ENCODE measurements at regions not wholly inside any gene's neighbourhood (a gene's known extent, or its start where the extent isn't known, plus 50 kb on each side); places are given as distances from the start of the nearest gene placed in this dataset.

- dilution Hi-C loops (cut with MboI; ENCODE audit: extremely low pct_ligation_motif_present, low sequenced_read_pairs), result no loop called here
- POLR2A ChIA-PET, result no interaction called here
Measured at GRCh38 chr11:28526406-28526751, 418.2 kb downstream of the METTL15 start.

More at GRCh38 chr11:28526406-28526751, 418.2 kb downstream of the METTL15 start:
- Histone ChIP-seq H3K27me3 (ENCODE audit: control insufficient read depth in 2 of 2, insufficient read depth in 2 of 2, low read length in 2 of 2) (no peaks in the 10 kb centered on the region), H3K4me2 (ENCODE audit: insufficient read depth, low read length) (no peak overlapping the region), H2AFZ (ENCODE audit: low read depth, low read length) (no peak overlapping the region), H3K9me1 (replicated peaks; ENCODE audit: control insufficient read depth, extremely low read depth, insufficient read depth, low read length) (no peaks in the 10 kb centered on the region), H3K9me3 (replicated peaks; ENCODE audit: control insufficient read depth, insufficient read depth, low read length) (peaks cover 2% of the 10 kb centered on the region), H3K4me1 (ENCODE audit: control insufficient read depth, extremely low read depth, insufficient read depth, low read length) (no peaks in the 10 kb centered on the region), H3K4me3 (replicated peaks in 1 of 3; ENCODE audit: insufficient read depth in 1 of 3, low read depth in 1 of 3, low read length in 3 of 3) (no peak overlapping the region), H3K27ac (ENCODE audit: insufficient read depth, low read depth, low read length) (no peak overlapping the region), H3K79me2 (ENCODE audit: control insufficient read depth, insufficient read depth, low read length) (no peaks in the 10 kb centered on the region), H3K36me3 (ENCODE audit: control insufficient read depth in 2 of 2, extremely low read depth in 1 of 2, insufficient read depth in 2 of 2, low read length in 2 of 2) (no peaks in the 10 kb centered on the region), H4K20me1 (replicated peaks; ENCODE audit: control insufficient read depth, extremely low read depth, insufficient read depth, low read length) (no peaks in the 10 kb centered on the region), H3K9ac (replicated peaks; ENCODE audit: extremely low read depth, insufficient read depth, low read length) (no peak overlapping the region)
- no peak for DNase-seq (ENCODE audit: low read depth, low spot score)
- no peak for FAIRE-seq
- TF ChIP-seq MAX (IDR thresholded peaks at IDR 0.05; ENCODE audit: insufficient read depth, insufficient read length) (no peak), GATA2 (IDR thresholded peaks at IDR 0.05; ENCODE audit: insufficient read depth, insufficient read length, low read depth, low read length) (no peak), CTCF (IDR thresholded peaks at IDR 0.05; ENCODE audit: extremely low read depth in 1 of 2, insufficient read depth in 1 of 2, low read depth in 1 of 2, low read length in 2 of 2) (no peak), MYC (IDR thresholded peaks at IDR 0.05; ENCODE audit: low read depth, low read length) (no peak), FOS (IDR thresholded peaks at IDR 0.05; ENCODE audit: borderline replicate concordance, insufficient read depth, low read length) (no peak), JUN (IDR thresholded peaks at IDR 0.05; ENCODE audit: borderline replicate concordance, insufficient read depth, insufficient read length, low read depth) (no peak), POLR2A (IDR thresholded peaks at IDR 0.05; ENCODE audit: low read depth, low read length) (no peak), EZH2 (IDR thresholded peaks at IDR 0.05; ENCODE audit: borderline replicate concordance, low read depth, low read length, severe bottlenecking) (no peak), POLR2AphosphoS5 (IDR thresholded peaks at IDR 0.05; ENCODE audit: insufficient read depth, low read depth, low read length) (no peak)
- intact Hi-C loops (cut with micrococcal nuclease), result loop anchor here (5.0 kb wide), 1 partner anchor 419 kb away; the partner anchor contains the start of genes KIF18A and METTL15
- CTCF ChIA-PET, result interaction anchor here (0.9 to 1.3 kb wide), 2 partner anchors 826 to 827 kb away, joined by 5 to 7 read pairs; partner anchors contain the start of gene BDNF
- BruUV-seq (replicated peaks), result no TSS peak
